Tibial artery (tissue), 4 donors: ENCODE measurements at regions not wholly inside any gene's neighbourhood (a gene's known extent, or its start where the extent isn't known, plus 50 kb on each side); places are given as distances from the start of the nearest gene placed in this dataset.

Source experiments
- DNase-seq, 2 donors: peaks; one replicate each; pipeline ENCODE4 v3.0.0-alpha.2; 2019
- H3K27ac ChIP-seq, 2 donors: fragments of 200-600 bp; sonication (generic) in 1 of 2; 1 replicate in 1 of 2; 2 replicates in 1 of 2; pipeline ENCODE4 v1.5.1; 2018 to 2019; ENCODE audit warnings: mild to moderate bottlenecking in 1 of 2
- H3K27me3 ChIP-seq, 2 donors: fragments of 200-600 bp; sonication (generic) in 1 of 2; one replicate each; pipeline versions ENCODE4 v1.5.1 to v1.6.0; 2016 to 2019
- H3K36me3 ChIP-seq, 3 donors: fragments of 200-600 bp; sonication (generic) in 2 of 3; one replicate each; pipeline ENCODE4 v1.5.1; 2016 to 2019; ENCODE audit warnings: mild to moderate bottlenecking in 2 of 3
- H3K4me1 ChIP-seq, 4 donors: fragments of 200-600 bp; sonication (generic) in 2 of 4; 1 replicate in 3 of 4; 2 replicates in 1 of 4; pipeline ENCODE4 v1.5.1; 2016 to 2019
- H3K4me3 ChIP-seq, 2 donors: fragments of 200-600 bp; sonication (generic) in 1 of 2; 1 replicate in 1 of 2; 2 replicates in 1 of 2; pipeline ENCODE4 v1.5.1; 2018 to 2019; ENCODE audit warnings: mild to moderate bottlenecking in 2 of 2
- H3K9me3 ChIP-seq, 3 donors: fragments of 200-600 bp; sonication (generic) in 1 of 3; one replicate each; pipeline ENCODE4 v1.5.1; 2016 to 2019
- CTCF ChIP-seq, 2 experiments: fragments of 200-600 bp in 1 of 2; fragments of 450-650 bp in 1 of 2; IDR thresholded peaks; one replicate each; pipeline ENCODE4 v1.5.1; 2017 to 2019; ENCODE audit warnings: antibody characterized with exemption in 2 of 2, mild to moderate bottlenecking in 1 of 2, moderate library complexity in 1 of 2
- intact Hi-C: fragments of 100-400 bp; cut with DNase I; formaldehyde crosslinking; loops from one replicate; pipeline ENCODE4 v1.15.0; 2023; ENCODE audit warnings: low total_unique reads

- H3K9me3 ChIP-seq, result peaks cover 0 to 4% (median 0%) of the 10 kb centered on the region in 3 donors
- no peak overlapping the region for H3K27ac ChIP-seq
- no peak overlapping the region for H3K4me3 ChIP-seq
- H3K27me3 ChIP-seq, result peaks cover 0 to 75% of the 10 kb centered on the region in 2 donors
- no peak for DNase-seq
- H3K4me1 ChIP-seq, result no peaks in the 10 kb centered on the region
- H3K36me3 ChIP-seq, result no peaks in the 10 kb centered on the region
- TF ChIP-seq CTCF (IDR thresholded peaks at IDR 0.05), result no peak
- intact Hi-C loops, result no loop called here
Measured at GRCh38 chr1:17932164-17932563, 175.4 kb upstream of the IGSF21 start.

- Histone ChIP-seq H3K4me1 (no peaks in the 10 kb centered on the region), H3K36me3 (no peaks in the 10 kb centered on the region), H3K27ac (no peak overlapping the region), H3K4me3 (no peak overlapping the region), H3K27me3 (peaks cover 0 to 71% of the 10 kb centered on the region in 2 donors), H3K9me3 (peaks cover 0 to 4% (median 0%) of the 10 kb centered on the region in 3 donors)
- no peak for TF ChIP-seq CTCF (IDR thresholded peaks at IDR 0.05)
- intact Hi-C loops, result no loop called here
- DNase-seq, result no peak
Measured at GRCh38 chr1:17933501-17933900, 174.1 kb upstream of the IGSF21 start.

GRCh38 chr1:17933971-17934370 is 173.6 kb upstream of the IGSF21 start:
- H3K27ac ChIP-seq, result no peak overlapping the region
- no peak overlapping the region for H3K4me3 ChIP-seq
- intact Hi-C loops, result no loop called here
- peaks cover 0 to 4% (median 0%) of the 10 kb centered on the region in 3 donors for H3K9me3 ChIP-seq
- TF ChIP-seq CTCF (IDR thresholded peaks at IDR 0.05), result no peak
- DNase-seq, result no peak
- H3K27me3 ChIP-seq, result peaks cover 0 to 67% of the 10 kb centered on the region in 2 donors
- no peaks in the 10 kb centered on the region for H3K36me3 ChIP-seq
- H3K4me1 ChIP-seq, result no peaks in the 10 kb centered on the region

- TF ChIP-seq CTCF (IDR thresholded peaks at IDR 0.05), result no peak
- Histone ChIP-seq H3K27ac (no peak overlapping the region), H3K36me3 (no peaks in the 10 kb centered on the region), H3K9me3 (peaks cover 0 to 4% (median 0%) of the 10 kb centered on the region in 3 donors), H3K27me3 (peaks cover 0 to 58% of the 10 kb centered on the region in 2 donors), H3K4me3 (no peak overlapping the region), H3K4me1 (no peaks in the 10 kb centered on the region)
- DNase-seq, result no peak
- intact Hi-C loops, result no loop called here
Measured at GRCh38 chr1:17935230-17935629, 172.4 kb upstream of the IGSF21 start.

GRCh38 chr1:17941431-17942189 is 166.0 kb upstream of the IGSF21 start:
- no peaks in the 10 kb centered on the region for H3K4me1 ChIP-seq
- no peaks in the 10 kb centered on the region for H3K9me3 ChIP-seq
- H3K36me3 ChIP-seq, result no peaks in the 10 kb centered on the region
- no peak overlapping the region for H3K27ac ChIP-seq
- H3K4me3 ChIP-seq, result no peak overlapping the region
- intact Hi-C loops, result no loop called here
- peaks cover 0 to 21% of the 10 kb centered on the region in 2 donors for H3K27me3 ChIP-seq
- DNase-seq, result no peak
- no peak for TF ChIP-seq CTCF (IDR thresholded peaks at IDR 0.05)
